Duodenal mucosa (tissue), 2 donors: ENCODE measurements at regions not wholly inside any gene's neighbourhood (a gene's known extent, or its start where the extent isn't known, plus 50 kb on each side); places are given as distances from the start of the nearest gene placed in this dataset.

ENCODE experiments used
- H3K27ac ChIP-seq: one replicate; pipeline ENCODE4 v1.7.0; 2013; ENCODE audit warnings: low read depth, low read length
- H3K27me3 ChIP-seq, 2 donors: one replicate each; pipeline ENCODE4 v1.7.0; 2013; ENCODE audit warnings: low read length in 2 of 2, control low read depth in 1 of 2; ENCODE audit not compliant: insufficient read depth in 2 of 2, control insufficient read depth in 1 of 2
- H3K36me3 ChIP-seq, 2 donors: one replicate each; pipeline ENCODE4 v1.7.0; 2013; ENCODE audit warnings: low read length in 2 of 2, control low read depth in 1 of 2; ENCODE audit not compliant: insufficient read depth in 2 of 2, control insufficient read depth in 1 of 2
- H3K4me1 ChIP-seq, 2 donors: one replicate each; pipeline ENCODE4 v1.7.0; 2013; ENCODE audit warnings: low read length in 2 of 2, control low read depth in 1 of 2; ENCODE audit not compliant: insufficient read depth in 2 of 2, control insufficient read depth in 1 of 2
- H3K4me3 ChIP-seq, 2 donors: one replicate each; pipeline ENCODE4 v1.7.0; 2013; ENCODE audit warnings: low read length in 2 of 2, low read depth in 1 of 2
- H3K9ac ChIP-seq, 2 donors: one replicate each; pipeline ENCODE4 v1.7.0; 2013; ENCODE audit warnings: low read length in 2 of 2, low read depth in 1 of 2
- H3K9me3 ChIP-seq, 2 donors: one replicate each; pipeline ENCODE4 v1.7.0; 2013; ENCODE audit warnings: low read length in 2 of 2, control low read depth in 1 of 2; ENCODE audit not compliant: control insufficient read depth in 1 of 2

GRCh38 chr9:117957267-117957666, 253.1 kb downstream of the TLR4 start:
- Histone ChIP-seq H3K4me3 (no peak overlapping the region), H3K9me3 (no peaks in the 10 kb centered on the region), H3K27ac (no peak overlapping the region), H3K36me3 (no peaks in the 10 kb centered on the region), H3K27me3 (no peaks in the 10 kb centered on the region), H3K4me1 (no peaks in the 10 kb centered on the region), H3K9ac (no peak overlapping the region)

GRCh38 chr9:117958726-117959125, 254.5 kb downstream of the TLR4 start:
- Histone ChIP-seq H3K4me3 (no peak overlapping the region), H3K27ac (no peak overlapping the region), H3K36me3 (no peaks in the 10 kb centered on the region)

GRCh38 chr9:117963493-117964090, 259.4 kb downstream of the TLR4 start:
- Histone ChIP-seq H3K4me1 (no peaks in the 10 kb centered on the region), H3K4me3 (no peak overlapping the region), H3K36me3 (no peaks in the 10 kb centered on the region), H3K9me3 (no peaks in the 10 kb centered on the region), H3K9ac (no peak overlapping the region), H3K27ac (no peak overlapping the region), H3K27me3 (no peaks in the 10 kb centered on the region)

More at GRCh38 chr9:117958726-117959125, 254.5 kb downstream of the TLR4 start:
- no peaks in the 10 kb centered on the region for H3K4me1 ChIP-seq
- H3K27me3 ChIP-seq, result no peaks in the 10 kb centered on the region
- no peak overlapping the region for H3K9ac ChIP-seq
- no peaks in the 10 kb centered on the region for H3K9me3 ChIP-seq

GRCh38 chr9:117970276-117971050, 266.3 kb downstream of the TLR4 start:
- no peaks in the 10 kb centered on the region for H3K4me1 ChIP-seq
- no peaks in the 10 kb centered on the region for H3K36me3 ChIP-seq
- no peaks in the 10 kb centered on the region for H3K9me3 ChIP-seq
- no peak overlapping the region for H3K4me3 ChIP-seq
- no peak overlapping the region for H3K27ac ChIP-seq
- no peak overlapping the region for H3K9ac ChIP-seq
- no peaks in the 10 kb centered on the region for H3K27me3 ChIP-seq

GRCh38 chr9:117974108-117974507, 269.9 kb downstream of the TLR4 start:
- no peak overlapping the region for H3K4me3 ChIP-seq
- H3K9ac ChIP-seq, result no peak overlapping the region
- H3K27ac ChIP-seq, result no peak overlapping the region
- no peaks in the 10 kb centered on the region for H3K4me1 ChIP-seq
- no peaks in the 10 kb centered on the region for H3K36me3 ChIP-seq
- no peaks in the 10 kb centered on the region for H3K27me3 ChIP-seq
- no peaks in the 10 kb centered on the region for H3K9me3 ChIP-seq

GRCh38 chr9:117979914-117980313, 275.7 kb downstream of the TLR4 start:
- Histone ChIP-seq H3K36me3 (no peaks in the 10 kb centered on the region), H3K27ac (no peak overlapping the region), H3K4me1 (no peaks in the 10 kb centered on the region), H3K9ac (no peak overlapping the region), H3K9me3 (no peaks in the 10 kb centered on the region), H3K4me3 (no peak overlapping the region), H3K27me3 (no peaks in the 10 kb centered on the region)

- Histone ChIP-seq H3K27ac (no peak overlapping the region), H3K36me3 (no peaks in the 10 kb centered on the region), H3K27me3 (no peaks in the 10 kb centered on the region)
These were observed 283.7 kb downstream of the TLR4 start for GRCh38 chr9:117987945-117988344.

GRCh38 chr9:117992006-117992405, 287.8 kb downstream of the TLR4 start:
- no peaks in the 10 kb centered on the region for H3K9me3 ChIP-seq
- H3K4me3 ChIP-seq, result no peak overlapping the region
- no peaks in the 10 kb centered on the region for H3K4me1 ChIP-seq
- H3K27me3 ChIP-seq, result no peaks in the 10 kb centered on the region
- no peak overlapping the region for H3K27ac ChIP-seq
- H3K36me3 ChIP-seq, result no peaks in the 10 kb centered on the region
- no peak overlapping the region for H3K9ac ChIP-seq

More at GRCh38 chr9:117987945-117988344, 283.7 kb downstream of the TLR4 start:
- Histone ChIP-seq H3K4me3 (no peak overlapping the region), H3K9me3 (no peaks in the 10 kb centered on the region), H3K4me1 (no peaks in the 10 kb centered on the region), H3K9ac (no peak overlapping the region)

- no peak overlapping the region for H3K4me3 ChIP-seq
- H3K27me3 ChIP-seq, result no peaks in the 10 kb centered on the region
- no peaks in the 10 kb centered on the region for H3K36me3 ChIP-seq
- no peak overlapping the region for H3K27ac ChIP-seq
- no peaks in the 10 kb centered on the region for H3K9me3 ChIP-seq
- H3K4me1 ChIP-seq, result no peaks in the 10 kb centered on the region
- no peak overlapping the region for H3K9ac ChIP-seq
These were observed 296.4 kb downstream of the TLR4 start for GRCh38 chr9:118000581-118000980.

- H3K4me1 ChIP-seq, result no peaks in the 10 kb centered on the region
- no peaks in the 10 kb centered on the region for H3K27me3 ChIP-seq
- H3K36me3 ChIP-seq, result no peaks in the 10 kb centered on the region
- no peak overlapping the region for H3K9ac ChIP-seq
- H3K4me3 ChIP-seq, result no peak overlapping the region
- no peak overlapping the region for H3K27ac ChIP-seq
- H3K9me3 ChIP-seq, result no peaks in the 10 kb centered on the region
These were observed 299.0 kb downstream of the TLR4 start for GRCh38 chr9:118003240-118003639.
